Neural progenitor cell (in vitro differentiated cells): ENCODE measurements at regions not wholly inside any gene's neighbourhood (a gene's known extent, or its start where the extent isn't known, plus 50 kb on each side); places are given as distances from the start of the nearest gene placed in this dataset.

Source experiments
- DNase-seq: peaks from one replicate; pipeline ENCODE4 v3.0.0-alpha.2; 2016; ENCODE audit warnings: low spot score
- H2AFZ ChIP-seq: fragments of 200-600 bp; sonication (generic); replicated peaks from 2 replicates; pipeline ENCODE4 v1.6.1; 2016; ENCODE audit warnings: antibody characterized with exemption
- H3F3A ChIP-seq: fragments of 200-600 bp; sonication (generic); 2 replicates; pipeline ENCODE4 v1.6.1; 2016; ENCODE audit warnings: antibody characterized with exemption, low read depth
- H3K27ac ChIP-seq: fragments of 200-600 bp; sonication (generic); 2 replicates; pipeline ENCODE4 v1.5.1; 2016; ENCODE audit warnings: mild to moderate bottlenecking
- H3K27me3 ChIP-seq: fragments of 200-600 bp; sonication (generic); 2 replicates; pipeline ENCODE4 v1.6.1; 2016; ENCODE audit warnings: mild to moderate bottlenecking, moderate library complexity
- H3K36me3 ChIP-seq: fragments of 200-600 bp; sonication (generic); 2 replicates; pipeline ENCODE4 v1.5.1; 2016
- H3K4me1 ChIP-seq: fragments of 200-600 bp; sonication (generic); 2 replicates; pipeline ENCODE4 v1.6.1; 2016; ENCODE audit warnings: mixed run types
- H3K4me2 ChIP-seq: fragments of 200-600 bp; sonication (generic); 2 replicates; pipeline ENCODE4 v1.6.1; 2016
- H3K4me3 ChIP-seq: fragments of 200-600 bp; sonication (generic); 2 replicates; pipeline ENCODE4 v1.5.1; 2016
- H3K79me2 ChIP-seq: fragments of 200-600 bp; sonication (generic); 2 replicates; pipeline ENCODE4 v1.6.1; 2016; ENCODE audit warnings: low read depth
- H3K9ac ChIP-seq: fragments of 200-600 bp; sonication (generic); 2 replicates; pipeline ENCODE4 v1.6.1; 2016
- H3K9me3 ChIP-seq: fragments of 200-600 bp; sonication (generic); 2 replicates; pipeline ENCODE4 v1.5.1; 2016; ENCODE audit warnings: low read depth
- H4K20me1 ChIP-seq: fragments of 200-600 bp; sonication (generic); 2 replicates; pipeline ENCODE4 v1.6.1; 2016; ENCODE audit warnings: low read depth
- H3K27ac Mint-ChIP-seq: 3 replicates; pipeline ENCODE4 v1.8.0; 2021; ENCODE audit warnings: mixed read lengths
- H3K27me3 Mint-ChIP-seq: 2 replicates; pipeline ENCODE4 v1.8.0; 2022; ENCODE audit warnings: low read depth, mild to moderate bottlenecking, inconsistent platforms, moderate library complexity, mixed read lengths; ENCODE audit not compliant: insufficient read depth
- H3K36me3 Mint-ChIP-seq: 3 replicates; pipeline ENCODE4 v1.8.0; 2021; ENCODE audit warnings: mixed read lengths
- H3K4me1 Mint-ChIP-seq: 3 replicates; pipeline ENCODE4 v1.8.0; 2021; ENCODE audit warnings: mixed read lengths
- H3K4me3 Mint-ChIP-seq: 3 replicates; pipeline ENCODE4 v1.8.0; 2021; ENCODE audit warnings: mild to moderate bottlenecking, moderate library complexity, mixed read lengths
- H3K9me3 Mint-ChIP-seq: 3 replicates; pipeline ENCODE4 v1.8.0; 2020; ENCODE audit warnings: mixed read lengths
- CTCF ChIP-seq: fragments of 200-600 bp; sonication (generic); IDR thresholded peaks from 2 replicates; pipeline ENCODE4 v1.5.1; 2017; ENCODE audit warnings: antibody characterized with exemption, mild to moderate bottlenecking
- EZH2 ChIP-seq: fragments of 200-600 bp; sonication (generic); IDR thresholded peaks from 2 replicates; pipeline ENCODE4 v1.6.1; 2017; ENCODE audit warnings: antibody characterized with exemption, mild to moderate bottlenecking, moderate library complexity
- EZH2phosphoT487 ChIP-seq: fragments of 200-600 bp; sonication (generic); IDR thresholded peaks from 2 replicates; pipeline ENCODE4 v1.6.1; 2017; ENCODE audit warnings: antibody characterized with exemption

GRCh38 chrX:20523626-20524312 lies 257.1 kb upstream of the RPS6KA3 start:
- Mint-ChIP-seq H3K27me3 (no peaks in the 10 kb centered on the region), H3K9me3 (no peaks in the 10 kb centered on the region), H3K4me1 (no peaks in the 10 kb centered on the region), H3K4me3 (no peak overlapping the region), H3K36me3 (no peaks in the 10 kb centered on the region), H3K27ac (no peak overlapping the region)
- Histone ChIP-seq H3K9me3 (no peaks in the 10 kb centered on the region), H3K9ac (no peak overlapping the region), H3K4me1 (peaks cover 6% of the 10 kb centered on the region), H3K36me3 (no peaks in the 10 kb centered on the region), H4K20me1 (no peaks in the 10 kb centered on the region), H3K79me2 (no peaks in the 10 kb centered on the region), H3K27ac (no peak overlapping the region), H2AFZ (no peak overlapping the region), H3K4me3 (no peak overlapping the region), H3K27me3 (no peaks in the 10 kb centered on the region), H3F3A (no peaks in the 10 kb centered on the region), H3K4me2 (no peak overlapping the region)
- TF ChIP-seq EZH2phosphoT487 (no peak), CTCF (no peak), EZH2 (no peak)
- DNase-seq: no peak

GRCh38 chrX:20522420-20522819 lies 255.7 kb upstream of the RPS6KA3 start:
- H3K36me3 Mint-ChIP-seq: no peaks in the 10 kb centered on the region
- no peak overlapping the region for H3K4me3 Mint-ChIP-seq
- H2AFZ ChIP-seq: no peak overlapping the region

GRCh38 chrX:20521222-20521621 lies 254.5 kb upstream of the RPS6KA3 start:
- no peak overlapping the region for H3K4me3 Mint-ChIP-seq
- H3F3A ChIP-seq: no peaks in the 10 kb centered on the region
- no peak overlapping the region for H3K9ac ChIP-seq
- H3K4me1 Mint-ChIP-seq: no peaks in the 10 kb centered on the region
- no peaks in the 10 kb centered on the region for H4K20me1 ChIP-seq
- H3K79me2 ChIP-seq: no peaks in the 10 kb centered on the region
- TF ChIP-seq CTCF (no peak), EZH2phosphoT487 (no peak), EZH2 (no peak)
- H2AFZ ChIP-seq: no peak overlapping the region
- H3K4me2 ChIP-seq: no peak overlapping the region
- no peaks in the 10 kb centered on the region for H3K27me3 ChIP-seq
- no peaks in the 10 kb centered on the region for H3K36me3 ChIP-seq
- no peak for DNase-seq
- H3K27ac ChIP-seq: no peak overlapping the region
- no peaks in the 10 kb centered on the region for H3K4me1 ChIP-seq
- H3K27ac Mint-ChIP-seq: no peak overlapping the region
- H3K9me3 ChIP-seq: no peaks in the 10 kb centered on the region
- peaks cover 2% of the 10 kb centered on the region for H3K9me3 Mint-ChIP-seq
- H3K27me3 Mint-ChIP-seq: no peaks in the 10 kb centered on the region
- no peaks in the 10 kb centered on the region for H3K36me3 Mint-ChIP-seq
- no peak overlapping the region for H3K4me3 ChIP-seq

More at GRCh38 chrX:20522420-20522819, 255.7 kb upstream of the RPS6KA3 start:
- Histone ChIP-seq H3K36me3 (no peaks in the 10 kb centered on the region), H3K79me2 (no peaks in the 10 kb centered on the region), H3K27me3 (no peaks in the 10 kb centered on the region), H3K27ac (no peak overlapping the region), H3F3A (no peaks in the 10 kb centered on the region), H3K9ac (no peak overlapping the region), H3K4me1 (no peaks in the 10 kb centered on the region), H4K20me1 (no peaks in the 10 kb centered on the region), H3K4me2 (no peak overlapping the region), H3K9me3 (no peaks in the 10 kb centered on the region), H3K4me3 (no peak overlapping the region)
- Mint-ChIP-seq H3K9me3 (no peaks in the 10 kb centered on the region), H3K4me1 (no peaks in the 10 kb centered on the region), H3K27me3 (no peaks in the 10 kb centered on the region), H3K27ac (no peak overlapping the region)
- TF ChIP-seq EZH2 (no peak), EZH2phosphoT487 (no peak)
- DNase-seq: no peak

- H3K27me3 ChIP-seq: no peaks in the 10 kb centered on the region
- H3K27me3 Mint-ChIP-seq: peaks cover 2% of the 10 kb centered on the region
- no peak overlapping the region for H3K4me3 ChIP-seq
- H3K4me1 ChIP-seq: no peaks in the 10 kb centered on the region
- no peak overlapping the region for H3K27ac ChIP-seq
- no peaks in the 10 kb centered on the region for H3K79me2 ChIP-seq
- H3F3A ChIP-seq: no peaks in the 10 kb centered on the region
- H2AFZ ChIP-seq: no peak overlapping the region
- H3K36me3 ChIP-seq: no peaks in the 10 kb centered on the region
- H3K36me3 Mint-ChIP-seq: no peaks in the 10 kb centered on the region
- no peaks in the 10 kb centered on the region for H3K9me3 ChIP-seq
- H3K4me1 Mint-ChIP-seq: no peaks in the 10 kb centered on the region
- H3K4me2 ChIP-seq: no peak overlapping the region
- H3K9ac ChIP-seq: no peak overlapping the region
- no peak overlapping the region for H3K4me3 Mint-ChIP-seq
- H4K20me1 ChIP-seq: no peaks in the 10 kb centered on the region
- H3K27ac Mint-ChIP-seq: no peak overlapping the region
- no peak for DNase-seq
- H3K9me3 Mint-ChIP-seq: peaks cover 2% of the 10 kb centered on the region
- TF ChIP-seq EZH2 (no peak), CTCF (no peak), EZH2phosphoT487 (no peak)
Measured at GRCh38 chrX:20519826-20520225, 253.1 kb upstream of the RPS6KA3 start.
